ENCODE measurements at regions not wholly inside any gene's neighbourhood (a gene's known extent, or its start where the extent isn't known, plus 50 kb on each side); places are given as distances from the start of the nearest gene placed in this dataset.
"Not testable (repeated sequence)": the region's sequence is repeated elsewhere in the genome, so short reads cannot be mapped to it uniquely, and the experiment has no call there.

GRCh38 chr16:73408311-73408710 is 360.4 kb upstream of the ZFHX3 start:
- H3K9me3 Mint-ChIP-seq = peaks cover 13% of the 10 kb centered on the region
- POLR2A ChIA-PET = no interaction called here
- no peaks in the 10 kb centered on the region for H3K4me1 Mint-ChIP-seq
- no peaks in the 10 kb centered on the region for H3K27me3 Mint-ChIP-seq
- H3K27ac Mint-ChIP-seq = no peak overlapping the region
- CTCF ChIA-PET = no interaction called here
- no peaks in the 10 kb centered on the region for H3K36me3 Mint-ChIP-seq (ENCODE audit: low read depth)
- DNase-seq = no peak
- no peak overlapping the region for H3K4me3 Mint-ChIP-seq

GRCh38 chr16:73405851-73406250 is 357.9 kb upstream of the ZFHX3 start:
- H3K4me1 Mint-ChIP-seq = no peaks in the 10 kb centered on the region
- no peaks in the 10 kb centered on the region for H3K36me3 Mint-ChIP-seq (ENCODE audit: low read depth)
- H3K4me3 Mint-ChIP-seq = no peak overlapping the region
- POLR2A ChIA-PET = no interaction called here
- peaks cover 11% of the 10 kb centered on the region for H3K9me3 Mint-ChIP-seq
- CTCF ChIA-PET = no interaction called here
- H3K27ac Mint-ChIP-seq = no peak overlapping the region
- no peaks in the 10 kb centered on the region for H3K27me3 Mint-ChIP-seq
- no peak for DNase-seq

- CTCF ChIA-PET = no interaction called here
- Mint-ChIP-seq H3K9me3 (peaks cover 7% of the 10 kb centered on the region), H3K27ac (no peak overlapping the region), H3K27me3 (no peaks in the 10 kb centered on the region), H3K4me3 (no peak overlapping the region), H3K4me1 (no peaks in the 10 kb centered on the region), H3K36me3 (ENCODE audit: low read depth) (no peaks in the 10 kb centered on the region)
- POLR2A ChIA-PET = no interaction called here
- DNase-seq = no peak
These were observed 356.1 kb upstream of the ZFHX3 start for GRCh38 chr16:73404001-73404400.

- Mint-ChIP-seq H3K4me1 (no peaks in the 10 kb centered on the region), H3K9me3 (peaks cover 7% of the 10 kb centered on the region), H3K27me3 (no peaks in the 10 kb centered on the region), H3K4me3 (no peak overlapping the region), H3K27ac (no peak overlapping the region), H3K36me3 (ENCODE audit: low read depth) (no peaks in the 10 kb centered on the region)
- ChIA-PET CTCF (no interaction called here), POLR2A (no interaction called here)
- DNase-seq = no peak
These were observed 355.4 kb upstream of the ZFHX3 start for GRCh38 chr16:73403291-73403690.

- Mint-ChIP-seq H3K27me3 (no peaks in the 10 kb centered on the region), H3K36me3 (ENCODE audit: low read depth) (no peaks in the 10 kb centered on the region), H3K9me3 (peaks cover 10% of the 10 kb centered on the region), H3K4me3 (no peak overlapping the region), H3K4me1 (no peaks in the 10 kb centered on the region), H3K27ac (no peak overlapping the region)
- POLR2A ChIA-PET = no interaction called here
- CTCF ChIA-PET = no interaction called here
- DNase-seq = no peak
These were observed 353.0 kb upstream of the ZFHX3 start for GRCh38 chr16:73400951-73401350.

- POLR2A ChIA-PET = no interaction called here
- H3K4me1 Mint-ChIP-seq = no peaks in the 10 kb centered on the region
These were observed 352.1 kb upstream of the ZFHX3 start for GRCh38 chr16:73399997-73400396.

GRCh38 chr16:73399486-73399885 is 351.6 kb upstream of the ZFHX3 start:
- no peaks in the 10 kb centered on the region for H3K36me3 Mint-ChIP-seq (ENCODE audit: low read depth)
- H3K9me3 Mint-ChIP-seq = peaks cover 10% of the 10 kb centered on the region
- H3K27me3 Mint-ChIP-seq = no peaks in the 10 kb centered on the region
- ChIA-PET CTCF (no interaction called here), POLR2A (no interaction called here)
- no peaks in the 10 kb centered on the region for H3K4me1 Mint-ChIP-seq
- DNase-seq = no peak
- no peak overlapping the region for H3K4me3 Mint-ChIP-seq
- H3K27ac Mint-ChIP-seq = no peak overlapping the region

More at GRCh38 chr16:73399997-73400396, 352.1 kb upstream of the ZFHX3 start:
- Mint-ChIP-seq H3K4me3 (no peak overlapping the region), H3K27ac (no peak overlapping the region), H3K27me3 (no peaks in the 10 kb centered on the region), H3K36me3 (ENCODE audit: low read depth) (no peaks in the 10 kb centered on the region), H3K9me3 (peaks cover 10% of the 10 kb centered on the region)
- no peak for DNase-seq
- CTCF ChIA-PET = no interaction called here

- H3K9me3 Mint-ChIP-seq; H3K4me3 Mint-ChIP-seq; H3K4me1 Mint-ChIP-seq; H3K36me3 Mint-ChIP-seq (ENCODE audit: low read depth); H3K27me3 Mint-ChIP-seq; H3K27ac Mint-ChIP-seq; DNase-seq; CTCF ChIA-PET; POLR2A ChIA-PET: not testable (repeated sequence)
These were observed 350.7 kb upstream of the ZFHX3 start for GRCh38 chr16:73398604-73399003.

GRCh38 chr16:73396556-73396955 is 348.6 kb upstream of the ZFHX3 start:
- Mint-ChIP-seq H3K4me1 (no peaks in the 10 kb centered on the region), H3K27ac (no peak overlapping the region), H3K4me3 (no peak overlapping the region), H3K9me3 (peaks cover 8% of the 10 kb centered on the region), H3K27me3 (no peaks in the 10 kb centered on the region), H3K36me3 (ENCODE audit: low read depth) (no peaks in the 10 kb centered on the region)
- DNase-seq = no peak
- CTCF ChIA-PET = no interaction called here
- POLR2A ChIA-PET = no interaction called here

- H3K4me3 Mint-ChIP-seq = no peak overlapping the region
- no peaks in the 10 kb centered on the region for H3K9me3 Mint-ChIP-seq
- no peak for DNase-seq
- H3K4me1 Mint-ChIP-seq = no peaks in the 10 kb centered on the region
- ChIA-PET POLR2A (no interaction called here), CTCF (interaction anchor here (0.7 kb wide), 1 partner anchor 579 kb away, joined by 3 read pairs; no protein-coding TSS in a partner anchor)
- no peak overlapping the region for H3K27ac Mint-ChIP-seq
- H3K36me3 Mint-ChIP-seq (ENCODE audit: low read depth) = no peaks in the 10 kb centered on the region
- no peaks in the 10 kb centered on the region for H3K27me3 Mint-ChIP-seq
These were observed 343.0 kb upstream of the ZFHX3 start for GRCh38 chr16:73390936-73391335.

GRCh38 chr16:73390491-73390890 is 342.6 kb upstream of the ZFHX3 start:
- Mint-ChIP-seq H3K27me3 (no peaks in the 10 kb centered on the region), H3K4me1 (no peaks in the 10 kb centered on the region), H3K27ac (no peak overlapping the region), H3K9me3 (no peaks in the 10 kb centered on the region), H3K36me3 (ENCODE audit: low read depth) (no peaks in the 10 kb centered on the region), H3K4me3 (no peak overlapping the region)
- DNase-seq = no peak
- ChIA-PET CTCF (no interaction called here), POLR2A (no interaction called here)

GRCh38 chr16:73389085-73389484 is 341.2 kb upstream of the ZFHX3 start:
- no peaks in the 10 kb centered on the region for H3K36me3 Mint-ChIP-seq (ENCODE audit: low read depth)
- DNase-seq = no peak
- no peak overlapping the region for H3K27ac Mint-ChIP-seq
- H3K4me3 Mint-ChIP-seq = no peak overlapping the region
- no peaks in the 10 kb centered on the region for H3K9me3 Mint-ChIP-seq
- H3K27me3 Mint-ChIP-seq = no peaks in the 10 kb centered on the region
- ChIA-PET POLR2A (no interaction called here), CTCF (no interaction called here)
- no peaks in the 10 kb centered on the region for H3K4me1 Mint-ChIP-seq

GRCh38 chr16:73387979-73388378 is 340.1 kb upstream of the ZFHX3 start:
- Mint-ChIP-seq H3K36me3 (ENCODE audit: low read depth) (no peaks in the 10 kb centered on the region), H3K4me3 (no peak overlapping the region), H3K27ac (no peak overlapping the region), H3K4me1 (no peaks in the 10 kb centered on the region), H3K27me3 (no peaks in the 10 kb centered on the region), H3K9me3 (no peaks in the 10 kb centered on the region)
- no peak for DNase-seq
- ChIA-PET POLR2A (no interaction called here), CTCF (no interaction called here)

GRCh38 chr16:73385696-73386095 is 337.8 kb upstream of the ZFHX3 start:
- no peak overlapping the region for H3K4me3 Mint-ChIP-seq
- ChIA-PET POLR2A (no interaction called here), CTCF (no interaction called here)
- no peak overlapping the region for H3K27ac Mint-ChIP-seq
- no peaks in the 10 kb centered on the region for H3K4me1 Mint-ChIP-seq
- no peaks in the 10 kb centered on the region for H3K27me3 Mint-ChIP-seq
- peaks cover 2% of the 10 kb centered on the region for H3K9me3 Mint-ChIP-seq
- no peaks in the 10 kb centered on the region for H3K36me3 Mint-ChIP-seq (ENCODE audit: low read depth)
- DNase-seq = no peak

- CTCF ChIA-PET = no interaction called here
- DNase-seq = no peak
- Mint-ChIP-seq H3K4me1 (no peaks in the 10 kb centered on the region), H3K9me3 (peaks cover 2% of the 10 kb centered on the region), H3K4me3 (no peak overlapping the region), H3K27me3 (no peaks in the 10 kb centered on the region), H3K36me3 (ENCODE audit: low read depth) (no peaks in the 10 kb centered on the region), H3K27ac (no peak overlapping the region)
- POLR2A ChIA-PET = no interaction called here
These were observed 336.7 kb upstream of the ZFHX3 start for GRCh38 chr16:73384506-73385089.

Measured in activated CD4-positive, alpha-beta memory T cell treated with anti-CD3 and anti-CD28 coated beads, Interleukin-2, amount 10 ng/mL, durations not matched to agents 7 days and 5 days (primary cell).